ENCODE measurements at regions not wholly inside any gene's neighbourhood (a gene's known extent, or its start where the extent isn't known, plus 50 kb on each side); places are given as distances from the start of the nearest gene placed in this dataset.

- TF ChIP-seq RAD21 (conservative IDR thresholded peaks at IDR 0.05 in 1 of 2, IDR thresholded peaks at IDR 0.05 in 1 of 2) (no peak), CHD2 (IDR thresholded peaks at IDR 0.05; ENCODE audit: low read length, partially characterized antibody) (no peak), ELK1 (IDR thresholded peaks at IDR 0.05; ENCODE audit: low read depth, low read length) (no peak), CTCF (IDR thresholded peaks at IDR 0.05) (no peak), JUNB (IDR thresholded peaks at IDR 0.05) (no peak), MAX (IDR thresholded peaks at IDR 0.05) (no peak), CBX8 (IDR thresholded peaks at IDR 0.05) (no peak), PHF8 (IDR thresholded peaks at IDR 0.05; ENCODE audit: borderline replicate concordance, low read depth) (no peak), EP300 (IDR thresholded peaks at IDR 0.05) (no peak), BHLHE40 (IDR thresholded peaks at IDR 0.05; ENCODE audit: low read depth, low read length) (no peak), RNF2 (IDR thresholded peaks at IDR 0.05; ENCODE audit: borderline replicate concordance, low read depth) (no peak), RCOR1 (IDR thresholded peaks at IDR 0.05; ENCODE audit: low read depth, low read length) (no peak)
These were observed 137.7 kb downstream of the SPATA31D1 start for GRCh38 chr9:82126256-82126655.

Data from A549 (cell line).